Endothelial cell of umbilical vein (primary cell): ENCODE measurements at regions not wholly inside any gene's neighbourhood (a gene's known extent, or its start where the extent isn't known, plus 50 kb on each side); places are given as distances from the start of the nearest gene placed in this dataset.
"Not testable (repeated sequence)": the region's sequence is repeated elsewhere in the genome, so short reads cannot be mapped to it uniquely, and the experiment has no call there.

Source experiments
- CTCF ChIP-seq, 2 donors: IDR thresholded peaks; 1 replicate in 1 of 2; 2 replicates in 1 of 2; pipeline ENCODE4 v1.5.1; 2011; ENCODE audit warnings: low read length in 2 of 2, mild to moderate bottlenecking in 2 of 2, moderate library complexity in 2 of 2, control low read depth in 1 of 2, inconsistent platforms in 1 of 2, low read depth in 1 of 2; ENCODE audit not compliant: insufficient read depth in 1 of 2; ENCODE audit errors: extremely low read depth in 1 of 2
- EZH2 ChIP-seq: IDR thresholded peaks from 2 replicates; pipeline ENCODE4 v1.6.1; 2012; ENCODE audit warnings: borderline replicate concordance, low read depth, mild to moderate bottlenecking, moderate library complexity, low read length, inconsistent platforms; ENCODE audit not compliant: severe bottlenecking
- FOS ChIP-seq: IDR thresholded peaks from 2 replicates; pipeline ENCODE4 v1.6.1; 2011; ENCODE audit warnings: mild to moderate bottlenecking, low read length, moderate library complexity, borderline replicate concordance; ENCODE audit not compliant: insufficient read depth
- GATA2 ChIP-seq: IDR thresholded peaks from 2 replicates; pipeline ENCODE4 v1.7.0; 2011; ENCODE audit warnings: low read depth, mild to moderate bottlenecking, moderate library complexity, mixed read lengths, low read length; ENCODE audit not compliant: insufficient read length, insufficient read depth
- JUN ChIP-seq: IDR thresholded peaks from 2 replicates; pipeline ENCODE4 v1.6.1; 2011; ENCODE audit warnings: borderline replicate concordance, low read depth; ENCODE audit not compliant: insufficient read length, insufficient read depth
- MAX ChIP-seq: IDR thresholded peaks from 2 replicates; pipeline ENCODE4 v1.6.1; 2011; ENCODE audit not compliant: insufficient read depth, insufficient read length
- MYC ChIP-seq: IDR thresholded peaks from one replicate; pipeline ENCODE4 v1.6.1; 2011; ENCODE audit warnings: mild to moderate bottlenecking, low read depth, low read length
- POLR2A ChIP-seq: IDR thresholded peaks from 2 replicates; pipeline ENCODE4 v1.6.1; 2012; ENCODE audit warnings: low read depth, mild to moderate bottlenecking, control low read depth, low read length
- POLR2AphosphoS5 ChIP-seq: IDR thresholded peaks from 2 replicates; pipeline ENCODE4 v1.6.1; 2012; ENCODE audit warnings: low read depth, mild to moderate bottlenecking, control low read depth, low read length, moderate library complexity; ENCODE audit not compliant: insufficient read depth

- TF ChIP-seq CTCF (IDR thresholded peaks at IDR 0.05; ENCODE audit: extremely low read depth in 1 of 2, insufficient read depth in 1 of 2, low read depth in 1 of 2, low read length in 2 of 2); POLR2A; JUN; EZH2; FOS; MAX; POLR2AphosphoS5; MYC; GATA2: not testable (repeated sequence)
These were observed 248.9 kb downstream of the NPIPA7 start for GRCh38 chr16:16627865-16628264.
